NCI-H2171 treated with DMSO at 0.1 percent for 48 hours (cell line): ENCODE measurements at regions not wholly inside any gene's neighbourhood (a gene's known extent, or its start where the extent isn't known, plus 50 kb on each side); places are given as distances from the start of the nearest gene placed in this dataset.

Experiments used
- DNase-seq: peaks from one replicate; lab custom pipeline; 2025; lab: John Stamatoyannopoulos, UW

DNA sequence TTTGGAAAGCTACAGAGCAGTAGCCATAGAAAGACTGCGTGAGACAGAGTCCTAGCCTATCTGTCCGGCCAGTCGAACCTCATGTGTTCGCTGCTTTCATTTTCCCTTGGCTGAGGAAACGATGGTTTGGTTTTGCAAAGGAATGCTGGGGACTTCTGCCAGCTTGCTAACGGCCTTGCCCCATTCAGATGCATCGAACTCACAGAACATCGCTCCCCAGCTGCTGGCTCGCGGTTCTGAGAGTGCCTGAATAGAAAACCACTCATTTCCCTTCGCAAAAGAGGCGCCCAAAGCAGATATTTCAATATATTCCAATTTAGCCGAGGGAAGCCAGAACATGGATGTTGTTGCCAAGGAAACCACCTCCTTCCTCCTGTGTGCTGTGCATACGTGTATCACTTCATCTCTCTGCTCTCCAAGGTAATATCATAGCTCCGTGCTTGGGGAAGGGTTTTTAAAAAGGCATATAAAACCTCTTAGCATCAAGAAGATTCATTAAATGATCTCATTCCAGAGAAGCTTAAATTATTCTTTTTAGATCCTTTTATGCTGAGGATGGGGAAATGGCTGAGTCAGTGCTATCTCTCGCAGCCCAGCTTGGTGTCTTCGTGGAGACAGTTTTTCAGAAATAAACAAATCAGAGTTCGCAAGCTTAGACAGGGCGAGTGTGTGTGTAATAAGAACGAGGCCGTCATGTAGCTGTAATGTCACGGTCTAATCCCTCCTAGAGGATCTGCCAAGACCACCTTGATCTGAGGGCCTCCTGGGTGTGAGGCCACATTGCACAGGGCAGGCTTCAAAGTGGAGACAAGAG lies 215.2 kb downstream of the RPS24 start:
- DNase-seq = no peak

GRCh38 chr10:78249690-78250089 lies 216.0 kb downstream of the RPS24 start:
- no peak for DNase-seq

- no peak for DNase-seq
These were observed 216.8 kb downstream of the RPS24 start for GRCh38 chr10:78250313-78251015.

GRCh38 chr10:78251016-78251385 lies 217.3 kb downstream of the RPS24 start:
- no peak for DNase-seq

DNA sequence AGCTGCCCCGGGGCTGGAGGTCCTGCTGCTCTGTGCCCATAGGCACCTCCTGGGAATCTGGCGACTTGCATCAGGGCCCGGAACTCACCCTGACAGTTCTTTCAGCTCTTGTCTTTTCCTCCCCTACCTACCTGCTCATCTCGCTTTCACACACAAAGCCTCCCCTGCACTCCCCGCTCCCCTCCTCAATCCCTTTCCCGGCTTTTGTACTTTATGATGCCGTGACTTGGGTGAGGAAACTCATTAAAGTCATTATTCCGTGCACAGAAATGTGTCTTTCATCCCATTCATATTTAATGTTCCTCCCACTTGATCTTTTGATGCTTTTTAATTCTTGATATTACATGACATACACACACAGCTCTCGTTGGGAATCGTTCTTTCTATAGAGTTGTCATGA lies 218.6 kb downstream of the RPS24 start:
- no peak for DNase-seq

- DNase-seq = no peak
These were observed 219.6 kb downstream of the RPS24 start for GRCh38 chr10:78253063-78253853.

DNA sequence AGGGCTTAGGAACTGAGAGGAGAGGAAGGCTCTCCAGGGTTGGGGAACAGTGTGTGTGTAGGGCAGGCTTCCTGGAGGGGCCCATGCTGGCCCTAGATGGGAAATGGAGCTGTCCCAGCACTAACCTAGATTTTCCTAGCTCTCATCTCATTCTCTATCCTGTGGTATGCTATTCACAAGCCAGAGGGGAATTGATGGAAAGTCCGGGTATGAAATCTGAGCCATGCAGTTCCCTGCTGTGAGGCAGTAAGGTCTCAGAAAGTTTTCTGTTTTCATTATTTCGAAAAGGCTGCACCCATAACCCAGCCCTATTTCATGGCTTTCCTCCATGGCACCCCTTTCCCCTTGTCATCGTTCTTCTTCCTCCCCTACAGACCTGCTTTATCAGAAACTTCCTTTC lies 220.3 kb downstream of the RPS24 start:
- DNase-seq = no peak

- DNase-seq = no peak
These were observed 221.6 kb downstream of the RPS24 start for GRCh38 chr10:78255214-78255613.

DNA sequence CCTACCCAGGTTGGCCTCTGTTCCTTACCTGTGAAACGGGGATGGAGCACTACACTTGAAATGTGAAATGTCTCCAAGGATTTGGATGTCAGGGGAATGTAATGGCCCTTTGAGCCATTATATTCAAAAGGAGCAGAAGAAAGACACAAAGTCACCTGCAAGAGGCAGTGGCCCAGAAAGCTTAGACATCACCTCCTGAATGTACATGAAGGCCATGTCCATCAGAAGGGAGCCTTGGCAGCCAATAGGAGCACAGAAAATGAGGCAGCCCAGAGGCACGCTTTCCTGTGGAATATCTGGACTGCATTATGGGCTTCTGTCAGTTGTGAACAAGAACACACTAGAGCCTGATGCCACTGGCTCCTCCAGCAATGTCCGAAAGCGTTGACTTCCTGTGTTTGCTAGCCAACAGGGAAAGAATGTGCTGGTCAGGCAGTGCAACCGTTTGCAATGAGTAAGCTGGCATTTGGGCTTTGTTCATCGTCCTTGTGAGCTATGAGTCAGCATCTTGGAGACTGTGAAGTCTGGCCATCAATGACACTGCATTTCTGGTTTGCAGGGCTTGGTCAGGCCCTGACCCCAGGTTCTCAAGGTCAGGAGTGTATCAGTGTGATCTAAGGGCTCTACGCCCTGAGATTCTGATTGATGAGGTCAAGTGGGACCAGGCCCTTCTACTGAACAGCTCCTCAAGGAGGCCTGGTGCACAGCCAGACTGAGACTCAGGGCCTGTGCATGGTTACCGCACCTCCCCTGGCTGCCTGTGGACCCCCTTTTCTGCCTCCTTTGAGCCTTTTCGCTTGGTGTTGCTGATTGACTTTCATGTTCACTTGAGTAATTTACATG lies 222.4 kb downstream of the RPS24 start:
- DNase-seq = no peak

GRCh38 chr10:78258323-78259030 lies 224.8 kb downstream of the RPS24 start:
- no peak for DNase-seq

DNA sequence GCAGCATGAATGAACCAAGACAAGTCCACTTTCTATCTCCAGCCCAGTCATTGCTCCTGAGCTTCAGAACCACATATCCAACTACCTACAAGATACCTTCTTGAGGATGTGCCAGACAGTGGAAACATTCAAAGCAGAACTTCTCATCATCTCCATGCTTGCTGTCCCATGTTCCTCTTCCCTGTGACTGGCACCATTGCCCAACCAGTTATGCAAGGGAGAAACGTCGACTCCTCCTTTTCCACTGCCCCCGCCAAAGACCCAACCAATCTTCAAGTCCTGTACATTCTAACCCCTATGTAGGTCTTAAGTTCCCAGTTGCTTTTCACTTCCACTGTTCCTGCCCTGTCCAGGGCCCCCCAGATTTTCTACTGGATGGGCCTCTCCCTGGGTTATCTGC lies 225.7 kb downstream of the RPS24 start:
- DNase-seq = no peak

GRCh38 chr10:78260141-78260540 lies 226.5 kb downstream of the RPS24 start:
- no peak for DNase-seq

- no peak for DNase-seq
These were observed 227.0 kb downstream of the RPS24 start for GRCh38 chr10:78260680-78261079.

GRCh38 chr10:78261291-78261690 lies 227.6 kb downstream of the RPS24 start:
- no peak for DNase-seq

- no peak for DNase-seq
These were observed 229.2 kb downstream of the RPS24 start for GRCh38 chr10:78262860-78263259.

DNA sequence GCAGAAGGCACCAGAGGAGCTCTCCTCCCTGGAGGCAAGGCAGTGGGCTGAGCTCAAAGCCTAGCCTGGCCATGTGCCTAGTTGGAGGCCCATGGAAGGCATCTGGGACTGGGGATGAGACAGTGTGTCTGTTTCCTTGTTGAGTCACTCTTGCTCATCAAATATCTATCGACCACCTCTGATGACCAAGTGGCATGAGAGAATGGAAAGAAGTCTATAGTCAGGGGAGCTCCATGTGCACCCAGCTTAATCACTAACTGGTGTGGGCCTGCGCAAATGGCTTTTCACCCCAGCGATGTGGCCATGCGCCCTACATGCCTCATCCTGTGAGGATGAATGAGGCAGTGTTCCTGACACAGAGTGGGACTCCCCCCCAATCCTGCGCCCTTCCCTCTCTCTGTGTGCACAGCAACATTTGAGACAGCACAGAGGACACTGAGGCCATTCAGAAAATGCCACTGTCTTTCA lies 229.9 kb downstream of the RPS24 start:
- DNase-seq = no peak

GRCh38 chr10:78264361-78264760 lies 230.7 kb downstream of the RPS24 start:
- DNase-seq = no peak

DNA sequence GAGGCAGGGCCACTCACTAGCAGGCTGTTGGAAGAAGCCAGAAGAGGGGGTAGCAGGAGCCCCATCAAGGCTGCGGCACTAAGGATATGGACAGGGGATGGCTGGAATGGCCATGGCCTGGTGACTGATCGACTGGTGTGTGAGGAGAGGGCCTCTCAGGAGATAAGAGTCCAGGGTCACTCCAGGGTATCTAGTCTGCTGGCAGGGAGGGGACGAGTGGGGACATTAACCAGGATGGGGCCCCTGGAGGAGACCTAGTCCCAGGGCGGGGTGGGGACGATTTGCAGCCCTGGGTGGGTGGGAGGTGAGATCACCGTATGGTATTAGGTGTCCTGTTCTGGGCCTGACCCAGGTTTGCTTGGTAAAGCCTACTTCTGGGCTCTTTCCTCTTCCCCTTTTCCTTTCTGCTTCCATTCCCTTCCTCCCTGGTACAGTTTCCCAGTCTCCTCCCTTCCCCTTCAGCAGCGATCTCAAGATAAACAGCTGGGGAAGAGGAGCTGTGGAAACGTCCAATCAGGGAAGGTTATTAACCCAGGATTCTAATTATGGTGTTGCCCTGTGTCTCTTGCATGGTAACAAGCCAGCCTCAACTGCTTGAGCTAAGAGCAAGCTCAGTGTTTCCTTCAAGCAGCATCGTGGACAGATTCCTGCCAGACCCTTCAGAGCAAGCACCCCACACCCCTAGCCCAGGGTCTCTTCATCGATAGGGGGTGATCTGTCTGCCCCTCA lies 233.2 kb downstream of the RPS24 start:
- DNase-seq = peak; percentile 26

- no peak for DNase-seq
These were observed 233.9 kb downstream of the RPS24 start for GRCh38 chr10:78267598-78267997.

DNA sequence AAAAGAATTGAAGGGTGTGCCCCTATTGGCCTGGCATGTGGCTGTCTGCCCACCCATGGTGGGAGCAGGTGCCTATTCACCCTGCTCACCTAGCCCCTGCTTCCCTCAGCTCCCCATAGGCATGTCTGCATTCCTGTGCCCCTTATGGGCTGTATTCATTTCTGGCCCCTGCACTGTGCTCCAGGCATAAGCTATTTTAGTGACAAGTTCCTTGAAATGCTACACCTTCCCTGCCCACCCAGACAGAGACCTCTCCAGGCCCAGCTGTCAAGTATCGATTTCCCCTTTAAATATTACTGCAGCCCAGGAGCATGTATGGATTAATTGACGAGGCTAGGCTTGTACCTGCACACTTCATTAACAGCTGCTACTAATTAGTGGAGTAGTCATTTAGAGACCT lies 235.4 kb downstream of the RPS24 start:
- DNase-seq = peak; percentile 76
